CD14-positive monocyte (primary cell): ENCODE measurements at regions not wholly inside any gene's neighbourhood (a gene's known extent, or its start where the extent isn't known, plus 50 kb on each side); places are given as distances from the start of the nearest gene placed in this dataset.

Experiments used
- DNase-seq, 3 donors: peaks; one replicate each; pipeline ENCODE4 v3.0.0-alpha.2; 2011 to 2022
- H2AFZ ChIP-seq: 2 replicates; pipeline ENCODE4 v1.6.0; 2012; ENCODE audit warnings: mild to moderate bottlenecking, low read depth, low read length, inconsistent platforms; ENCODE audit not compliant: insufficient read depth, poor library complexity, severe bottlenecking
- H3K27ac ChIP-seq, 2 donors: 1 replicate in 1 of 2; 2 replicates in 1 of 2; pipeline ENCODE4 v1.5.1; 2012 to 2013; ENCODE audit warnings: low read length in 2 of 2, control low read depth in 1 of 2, inconsistent platforms in 1 of 2, low read depth in 1 of 2, mild to moderate bottlenecking in 1 of 2
- H3K27me3 ChIP-seq, 2 donors: one replicate each; pipeline versions ENCODE4 v1.6.0 to v1.6.1; 2011 to 2013; ENCODE audit warnings: low read length in 2 of 2; ENCODE audit not compliant: control insufficient read depth in 2 of 2, insufficient read depth in 2 of 2
- H3K36me3 ChIP-seq, 2 donors: replicated peaks in 1 of 2; 1 replicate in 1 of 2; 2 replicates in 1 of 2; pipeline versions ENCODE4 v1.5.1 to v1.6.1; 2012 to 2013; ENCODE audit warnings: low read length in 2 of 2, control low read depth in 1 of 2, inconsistent platforms in 1 of 2, mild to moderate bottlenecking in 1 of 2; ENCODE audit not compliant: insufficient read depth in 2 of 2, control insufficient read depth in 1 of 2
- H3K4me1 ChIP-seq, 2 donors: 1 replicate in 1 of 2; 2 replicates in 1 of 2; pipeline versions ENCODE4 v1.5.1 to v1.6.1; 2012 to 2013; ENCODE audit warnings: low read length in 2 of 2, control low read depth in 1 of 2, inconsistent platforms in 1 of 2, mild to moderate bottlenecking in 1 of 2, moderate library complexity in 1 of 2; ENCODE audit not compliant: insufficient read depth in 2 of 2, control insufficient read depth in 1 of 2
- H3K4me2 ChIP-seq: replicated peaks from 2 replicates; pipeline ENCODE3; 2012; ENCODE audit warnings: low read length, moderate library complexity, mild to moderate bottlenecking; ENCODE audit not compliant: poor library complexity, severe bottlenecking; ENCODE audit errors: extremely low read depth
- H3K4me3 ChIP-seq, 3 experiments: fragments of 200-600 bp in 1 of 3; sonication (generic) in 1 of 3; replicated peaks in 1 of 3; 1 replicate in 2 of 3; 2 replicates in 1 of 3; pipeline ENCODE4 v1.5.1; 2011 to 2013; ENCODE audit warnings: low read length in 3 of 3, mild to moderate bottlenecking in 3 of 3, control low read depth in 2 of 3, low read depth in 2 of 3, inconsistent platforms in 1 of 3, moderate library complexity in 1 of 3
- H3K79me2 ChIP-seq: 2 replicates; pipeline ENCODE4 v1.6.0; 2012; ENCODE audit warnings: mild to moderate bottlenecking, control low read depth, inconsistent platforms, low read length, moderate library complexity; ENCODE audit not compliant: insufficient read depth
- H3K9ac ChIP-seq: 2 replicates; pipeline ENCODE4 v1.6.0; 2017; ENCODE audit warnings: low read length, mild to moderate bottlenecking; ENCODE audit not compliant: insufficient read depth, poor library complexity, severe bottlenecking
- H3K9me3 ChIP-seq, 2 donors: replicated peaks in 1 of 2; 1 replicate in 1 of 2; 2 replicates in 1 of 2; pipeline versions ENCODE4 v1.5.1 to v1.6.1; 2012 to 2013; ENCODE audit warnings: low read length in 2 of 2, control low read depth in 1 of 2; ENCODE audit not compliant: control insufficient read depth in 1 of 2, insufficient read depth in 1 of 2
- H4K20me1 ChIP-seq: 2 replicates; pipeline ENCODE4 v1.6.0; 2012; ENCODE audit warnings: mild to moderate bottlenecking, low read length, control low read depth, moderate library complexity; ENCODE audit not compliant: insufficient read depth
- H3K27ac Mint-ChIP-seq, 7 donors: one replicate each; pipeline ENCODE4 v1.8.0; 2020; ENCODE audit warnings: mild to moderate bottlenecking in 7 of 7, mixed read lengths in 7 of 7, moderate library complexity in 6 of 7, inconsistent platforms in 2 of 7
- H3K27me3 Mint-ChIP-seq, 3 donors: one replicate each; pipeline ENCODE4 v1.8.0; 2021 to 2022; ENCODE audit warnings: low read depth in 3 of 3, mild to moderate bottlenecking in 3 of 3, mixed read lengths in 3 of 3, moderate library complexity in 3 of 3, inconsistent platforms in 1 of 3
- H3K36me3 Mint-ChIP-seq, 2 donors: one replicate each; pipeline ENCODE4 v1.8.0; 2020; ENCODE audit warnings: mixed read lengths in 2 of 2, inconsistent platforms in 1 of 2, mild to moderate bottlenecking in 1 of 2
- H3K4me1 Mint-ChIP-seq: one replicate; pipeline ENCODE4 v1.8.0; 2020; ENCODE audit warnings: mild to moderate bottlenecking, mixed read lengths
- H3K4me3 Mint-ChIP-seq, 2 donors: one replicate each; pipeline ENCODE4 v1.8.0; 2020; ENCODE audit warnings: mild to moderate bottlenecking in 2 of 2, mixed read lengths in 2 of 2, moderate library complexity in 1 of 2
- H3K9me3 Mint-ChIP-seq, 7 donors: one replicate each; pipeline ENCODE4 v1.8.0; 2020 to 2022; ENCODE audit warnings: mixed read lengths in 7 of 7, mild to moderate bottlenecking in 6 of 7, moderate library complexity in 6 of 7, inconsistent platforms in 2 of 7
- CTCF ChIP-seq: fragments of 200-600 bp; IDR thresholded peaks from one replicate; pipeline ENCODE4 v1.8.0; 2022; ENCODE audit warnings: antibody characterized with exemption, mild to moderate bottlenecking
- WGBS: methylation state at CpG from one replicate; pipeline ENCODE4 v1.1.5; 2013; ENCODE audit warnings: missing lambda C conversion rate; ENCODE audit not compliant: insufficient coverage; 5-methylcytosine and 5-hydroxymethylcytosine counted together
- intact Hi-C, 2 donors: fragments of 100-400 bp; cut with micrococcal nuclease; formaldehyde crosslinking; loops; one replicate each; pipeline versions ENCODE4 v1.15.0 to v1.15.1; 2023

- no peak for DNase-seq
- no peak overlapping the region for H2AFZ ChIP-seq
- H3K27ac Mint-ChIP-seq = no peak overlapping the region
- H3K9me3 ChIP-seq = no peaks in the 10 kb centered on the region
- no peaks in the 10 kb centered on the region for H3K36me3 Mint-ChIP-seq
- H3K27me3 ChIP-seq = no peaks in the 10 kb centered on the region
- WGBS = 93% methylated on average over 5 of the region's 8 CpGs
- H4K20me1 ChIP-seq = no peaks in the 10 kb centered on the region
- intact Hi-C loops = no loop called here
- H3K9ac ChIP-seq = no peak overlapping the region
- peaks cover 0 to 4% (median 0%) of the 10 kb centered on the region in 7 donors for H3K9me3 Mint-ChIP-seq
- no peak overlapping the region for H3K27ac ChIP-seq
- peaks cover 2 to 7% (median 7%) of the 10 kb centered on the region in 3 donors for H3K27me3 Mint-ChIP-seq
- H3K4me1 Mint-ChIP-seq = no peaks in the 10 kb centered on the region
- H3K4me1 ChIP-seq = no peaks in the 10 kb centered on the region
- no peaks in the 10 kb centered on the region for H3K79me2 ChIP-seq
- no peak overlapping the region for H3K4me3 ChIP-seq
- no peak overlapping the region for H3K4me3 Mint-ChIP-seq
- TF ChIP-seq CTCF = no peak
- no peaks in the 10 kb centered on the region for H3K36me3 ChIP-seq
- no peak overlapping the region for H3K4me2 ChIP-seq
Measured at GRCh38 chr5:17054911-17055310, 118.8 kb upstream of the MYO10 start.

- no peaks in the 10 kb centered on the region for H3K36me3 ChIP-seq
- Mint-ChIP-seq H3K27ac (peak overlapping the region in 1 of 7 donors; percentile 39), H3K9me3 (peaks cover 0 to 4% (median 0%) of the 10 kb centered on the region in 7 donors), H3K36me3 (no peaks in the 10 kb centered on the region), H3K4me3 (no peak overlapping the region), H3K4me1 (no peaks in the 10 kb centered on the region), H3K27me3 (peaks cover 2 to 9% (median 7%) of the 10 kb centered on the region in 3 donors)
- intact Hi-C loops = no loop called here
- H3K4me3 ChIP-seq = no peak overlapping the region
- no peaks in the 10 kb centered on the region for H3K27me3 ChIP-seq
- H3K9me3 ChIP-seq = no peaks in the 10 kb centered on the region
- no peak overlapping the region for H3K9ac ChIP-seq
- no peak overlapping the region for H2AFZ ChIP-seq
- H3K4me2 ChIP-seq = no peak overlapping the region
- TF ChIP-seq CTCF = no peak
- no peak overlapping the region for H3K27ac ChIP-seq
- 94% methylated on average over 6 of the region's 7 CpGs for WGBS
- H4K20me1 ChIP-seq = no peaks in the 10 kb centered on the region
- DNase-seq = no peak
- no peaks in the 10 kb centered on the region for H3K79me2 ChIP-seq
- no peaks in the 10 kb centered on the region for H3K4me1 ChIP-seq
Measured at GRCh38 chr5:17056141-17056631, 120.1 kb upstream of the MYO10 start.
